ENCODE measurements at regions not wholly inside any gene's neighbourhood (a gene's known extent, or its start where the extent isn't known, plus 50 kb on each side); places are given as distances from the start of the nearest gene placed in this dataset.

DNA sequence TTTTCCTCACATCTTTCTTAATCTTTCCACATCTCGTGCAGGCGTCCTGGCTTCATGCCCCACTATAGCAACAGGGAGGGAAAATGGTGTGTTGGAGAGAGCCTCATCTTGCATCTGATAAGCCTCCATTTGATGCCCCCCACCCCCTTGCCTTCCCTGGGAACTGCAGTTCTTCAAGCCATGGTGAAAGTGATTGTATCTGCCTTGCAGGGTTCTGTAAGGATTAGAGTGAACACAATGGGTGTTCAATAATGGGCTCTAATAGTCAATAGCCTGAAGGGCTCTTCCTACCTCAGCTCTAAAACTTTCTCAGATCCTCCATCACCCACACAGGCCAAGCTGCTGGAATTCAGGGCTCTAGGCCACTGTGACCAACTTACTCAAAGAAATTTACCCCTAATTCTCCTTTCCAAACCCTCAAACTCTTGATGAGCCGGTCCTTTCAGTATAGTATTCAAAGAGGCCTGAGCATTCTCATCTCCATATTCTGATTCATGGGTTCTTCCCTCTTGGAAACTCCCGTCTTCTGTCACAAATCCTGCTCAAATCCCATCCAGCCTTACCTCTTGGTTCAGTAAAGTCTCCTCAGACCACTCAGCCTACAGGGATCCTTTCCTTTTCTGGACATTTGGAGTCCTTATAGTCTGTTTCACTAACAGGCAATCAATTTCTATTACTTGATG lies 128.3 kb upstream of the TRIM2 start:
- DNase-seq (ENCODE audit: low read depth in 3 of 3, low spot score in 1 of 3): no peak

DNA sequence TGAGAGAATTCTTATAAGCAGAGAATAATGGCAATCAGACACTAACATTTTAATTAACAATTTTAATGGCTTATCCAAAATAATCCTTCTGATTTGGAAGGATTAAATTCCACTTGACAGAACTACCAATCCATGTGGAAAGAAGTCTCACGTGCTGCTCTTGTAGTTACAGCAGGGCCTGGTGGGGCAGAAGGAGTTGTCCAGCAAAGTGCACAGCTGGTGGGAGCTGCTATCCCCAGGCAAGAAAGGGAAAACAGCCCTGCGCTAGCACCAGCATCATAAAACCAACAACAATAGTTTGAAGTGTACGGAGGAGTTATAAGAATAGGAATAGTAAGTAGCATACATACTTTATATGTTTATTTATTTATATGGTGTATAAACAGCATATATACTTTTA lies 127.4 kb upstream of the TRIM2 start:
- DNase-seq (ENCODE audit: low read depth in 3 of 3, low spot score in 1 of 3): no peak

DNA sequence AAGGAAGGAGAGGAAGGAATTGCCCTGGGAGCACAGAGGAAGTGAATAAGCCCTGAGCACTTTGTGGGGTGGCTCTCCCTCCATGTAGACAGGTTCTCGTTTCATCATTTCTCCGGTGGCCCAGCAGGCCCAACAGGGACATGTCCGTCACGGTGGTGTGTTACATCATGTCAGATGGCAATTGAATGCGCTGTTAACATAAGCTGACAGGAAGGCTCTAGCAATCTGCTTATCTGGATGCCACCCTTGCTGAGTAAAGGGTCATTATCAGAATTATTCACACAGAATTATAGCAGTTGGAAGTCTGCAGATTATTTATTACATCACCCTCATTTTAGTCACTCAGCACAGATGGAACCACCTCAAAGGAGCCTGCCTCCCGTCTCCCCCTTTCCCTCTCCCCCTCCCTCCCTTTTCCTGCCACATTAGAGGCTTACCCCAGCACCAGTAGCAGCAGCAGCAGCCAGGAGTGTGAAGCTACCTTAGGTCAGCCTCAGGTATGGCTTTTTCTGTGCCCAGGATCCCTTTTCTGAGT lies 124.3 kb upstream of the TRIM2 start:
- no peak for DNase-seq (ENCODE audit: low read depth in 3 of 3, low spot score in 1 of 3)

DNA sequence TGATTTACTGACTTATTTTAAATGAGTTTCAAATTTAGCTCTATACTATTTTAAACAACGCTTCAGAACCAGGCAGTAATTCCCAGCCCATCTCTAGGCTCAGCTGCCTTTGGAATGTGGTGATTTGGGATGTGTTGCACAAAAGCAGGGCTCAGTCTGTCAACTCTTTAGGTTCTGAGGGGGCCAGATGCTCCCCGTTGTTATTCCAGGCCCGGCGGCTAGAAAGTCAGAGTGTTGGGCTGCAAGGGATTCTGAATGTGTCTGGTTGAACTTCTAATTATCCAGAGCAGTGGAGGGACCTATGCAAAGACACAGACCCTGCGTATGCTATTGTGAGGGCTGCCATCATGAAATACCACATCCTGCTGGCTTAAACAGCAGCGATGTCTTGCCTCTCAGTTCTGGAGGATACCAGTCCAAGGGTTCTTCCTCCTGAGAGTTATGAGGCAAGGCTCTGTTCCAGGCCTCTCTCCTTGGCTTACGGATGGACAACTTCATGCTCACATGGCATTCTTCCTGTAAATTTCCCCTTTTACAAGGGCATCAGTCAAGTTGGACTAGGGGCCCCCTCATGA lies 123.2 kb upstream of the TRIM2 start:
- no peak for DNase-seq (ENCODE audit: low read depth in 3 of 3, low spot score in 1 of 3)

DNA sequence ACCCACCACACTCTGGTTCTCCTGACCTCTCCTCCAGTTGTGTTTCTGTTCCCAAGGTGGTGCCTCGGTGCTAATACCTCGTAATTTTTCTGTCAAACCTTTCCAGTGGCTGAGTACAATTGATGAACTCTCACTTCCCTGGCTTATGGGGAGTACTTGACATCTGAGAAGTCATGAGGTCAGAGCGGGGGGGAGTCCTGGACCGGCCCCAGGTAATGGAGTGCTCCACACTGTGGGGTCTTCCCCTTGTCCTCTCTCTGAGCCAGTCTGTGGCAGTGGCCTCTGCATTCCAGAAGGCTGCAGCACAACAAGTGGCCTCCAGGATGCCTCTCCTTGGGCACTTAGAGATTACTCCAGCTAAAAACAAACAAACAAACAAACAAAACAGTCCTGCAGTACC lies 122.5 kb upstream of the TRIM2 start:
- DNase-seq (ENCODE audit: low read depth in 3 of 3, low spot score in 1 of 3): no peak

DNA sequence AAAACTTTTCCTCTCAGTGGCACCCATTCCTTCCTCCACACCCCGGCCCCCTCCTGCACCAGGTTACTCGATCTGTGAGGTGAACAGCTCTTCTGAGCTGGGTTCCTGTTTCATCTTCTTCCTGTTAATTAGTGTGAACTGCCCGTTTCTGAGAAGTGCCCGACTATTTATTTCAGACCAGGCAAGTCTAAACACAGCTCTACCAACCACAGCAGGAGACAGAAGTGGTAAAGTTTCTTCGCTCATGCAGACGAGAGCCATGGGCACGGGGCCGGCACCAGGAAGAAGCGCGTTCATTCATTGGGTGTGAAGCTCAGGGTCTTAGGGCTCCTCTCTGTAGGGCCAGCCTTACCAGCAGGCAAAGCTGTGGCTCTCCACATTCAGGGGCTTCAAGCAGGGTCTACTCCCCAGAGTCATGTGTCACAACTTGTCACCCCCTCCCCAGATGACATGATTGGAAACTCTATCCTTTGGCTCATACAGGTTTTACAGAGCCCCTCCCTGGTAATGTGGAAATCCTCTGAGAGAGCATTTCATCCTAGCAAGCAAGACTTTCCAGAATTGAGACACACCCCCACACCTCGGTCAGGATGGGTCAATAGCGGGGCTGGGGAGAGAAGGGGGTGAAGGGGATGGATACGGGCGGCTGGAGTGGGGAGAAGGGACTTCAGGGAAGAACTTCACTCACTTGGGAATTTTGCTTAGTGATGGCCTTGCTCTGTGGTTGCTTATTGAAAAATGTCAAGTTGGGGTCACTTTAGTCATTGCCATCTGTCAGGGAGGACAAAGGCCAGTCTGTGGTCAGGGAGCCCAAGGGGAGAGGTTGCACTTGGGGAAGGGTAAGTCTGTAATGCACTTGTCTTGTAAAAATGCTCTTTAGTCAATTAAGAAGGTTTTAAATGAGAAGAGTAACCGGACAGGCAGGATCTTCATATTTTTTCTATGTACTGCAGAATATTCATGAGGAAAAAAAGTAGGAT lies 121.6 kb upstream of the TRIM2 start:
- DNase-seq (ENCODE audit: low read depth in 3 of 3, low spot score in 1 of 3): no peak

DNA sequence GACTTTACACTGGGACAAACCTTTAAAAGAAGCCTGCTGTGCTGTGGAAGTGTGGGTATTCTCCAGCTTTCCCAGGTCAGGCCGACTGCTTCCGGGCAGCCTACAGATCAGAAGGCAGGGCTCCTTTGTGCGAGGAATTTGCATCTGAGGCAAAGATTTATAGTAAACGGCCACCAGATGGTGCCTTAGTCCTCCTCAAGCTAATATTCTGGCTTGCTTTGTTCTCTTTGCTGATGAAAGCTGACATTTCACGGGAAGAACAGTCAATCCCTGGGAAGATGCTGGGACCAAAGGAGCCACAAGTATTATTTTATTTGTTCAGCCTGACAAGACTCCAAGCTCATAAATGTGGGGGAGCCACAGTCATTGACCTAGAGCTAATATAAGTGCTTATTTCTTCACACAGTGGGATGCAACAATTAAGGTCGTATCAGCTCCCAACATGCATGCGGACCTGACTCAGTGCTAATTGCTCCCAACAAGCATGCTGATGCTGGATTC lies 120.7 kb upstream of the TRIM2 start:
- peak in 1 of 3 donors; percentile 5 for DNase-seq (ENCODE audit: low read depth in 3 of 3, low spot score in 1 of 3)

DNA sequence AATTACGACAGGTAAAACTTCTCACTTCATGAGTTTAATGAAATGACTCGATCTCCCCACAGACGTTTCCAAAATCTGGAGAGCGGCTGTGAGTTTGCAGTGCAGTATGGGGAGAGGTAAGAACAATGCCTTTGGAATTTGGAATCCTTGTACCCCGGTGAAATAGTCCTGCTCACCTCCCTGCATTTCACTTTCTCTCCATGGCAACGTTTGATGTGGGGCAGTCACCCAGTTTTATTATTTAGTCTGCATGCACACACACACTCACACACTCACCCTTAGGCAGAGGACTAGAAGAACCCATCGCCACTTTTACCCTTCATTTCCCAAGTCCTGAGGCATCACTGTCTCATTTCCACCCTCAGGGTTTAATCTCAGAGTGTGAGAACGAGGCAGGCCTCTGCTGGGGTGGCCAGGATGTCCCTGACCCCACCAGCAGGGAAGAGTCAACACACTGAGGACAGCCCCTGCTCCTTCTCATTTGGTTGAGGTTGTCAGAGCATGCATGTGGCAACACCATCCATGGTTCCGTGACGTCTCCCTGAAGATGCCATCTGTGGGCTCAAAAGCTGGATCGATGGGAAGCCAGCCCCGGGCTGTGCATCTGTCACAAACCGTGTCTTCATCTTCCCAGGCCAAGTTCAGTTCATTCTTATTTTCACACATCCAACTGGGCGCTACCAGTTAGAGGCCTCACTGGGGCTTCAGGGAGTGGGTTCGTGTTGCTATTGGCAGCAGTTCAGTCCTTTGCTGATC lies 119.8 kb upstream of the TRIM2 start:
- no peak for DNase-seq (ENCODE audit: low read depth in 3 of 3, low spot score in 1 of 3)

DNA sequence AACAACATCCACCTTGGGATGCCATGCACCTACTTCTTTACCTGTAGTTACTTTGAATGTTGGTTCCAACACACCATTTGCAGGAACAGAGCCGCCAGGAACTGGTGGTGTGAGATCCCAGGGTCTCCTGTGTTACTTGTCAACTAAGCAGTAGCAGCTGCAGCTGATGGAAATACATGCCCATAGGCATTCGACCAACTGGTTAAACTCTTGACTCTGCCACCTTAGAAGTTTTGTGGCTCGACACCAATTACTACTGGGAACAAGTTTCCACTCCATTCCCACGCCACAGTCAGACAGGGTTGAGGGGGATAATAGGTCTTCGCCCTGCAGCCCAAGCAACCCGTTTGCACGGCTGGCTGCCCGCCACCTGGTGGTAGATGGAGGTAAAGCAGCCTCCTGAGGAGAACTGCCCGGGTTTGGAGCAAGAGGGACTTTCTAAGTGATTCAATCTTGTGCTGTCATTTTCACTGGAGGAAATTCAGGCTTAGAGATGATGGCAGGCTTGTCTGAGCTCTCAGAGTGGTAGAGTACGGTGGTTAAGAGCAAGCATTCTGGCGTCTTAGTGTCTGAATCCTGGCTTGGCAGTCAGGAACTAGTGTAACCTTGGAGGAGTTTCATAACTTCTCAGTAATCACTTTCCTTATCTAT lies 119.1 kb upstream of the TRIM2 start:
- DNase-seq (ENCODE audit: low read depth in 3 of 3, low spot score in 1 of 3): peak; percentile 65 to 88 (median 75)

DNA sequence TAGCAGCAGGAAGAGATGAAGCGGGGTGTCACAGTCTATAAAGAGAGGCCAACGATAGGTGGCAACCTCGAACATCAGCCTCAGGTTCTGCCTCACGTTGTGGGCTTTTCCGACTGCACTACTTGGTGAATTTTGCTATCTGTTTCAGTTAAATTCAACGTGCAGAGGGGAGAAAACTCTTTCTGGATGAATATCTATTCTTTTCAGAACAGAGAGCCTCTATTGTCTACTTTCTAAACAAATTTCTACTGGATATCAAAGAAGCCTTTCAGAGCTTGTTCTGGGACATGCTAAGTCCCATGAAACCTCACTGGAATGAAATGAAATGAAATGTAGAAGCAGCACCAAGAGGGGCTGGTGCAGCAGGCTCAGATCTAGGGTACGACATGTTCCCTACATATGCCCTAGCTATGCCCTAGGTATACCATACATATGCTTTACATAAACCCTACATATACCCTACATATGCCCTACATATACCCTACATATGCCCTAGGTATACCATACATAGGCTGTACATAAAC lies 116.5 kb upstream of the TRIM2 start:
- no peak for DNase-seq (ENCODE audit: low read depth in 3 of 3, low spot score in 1 of 3)

DNA sequence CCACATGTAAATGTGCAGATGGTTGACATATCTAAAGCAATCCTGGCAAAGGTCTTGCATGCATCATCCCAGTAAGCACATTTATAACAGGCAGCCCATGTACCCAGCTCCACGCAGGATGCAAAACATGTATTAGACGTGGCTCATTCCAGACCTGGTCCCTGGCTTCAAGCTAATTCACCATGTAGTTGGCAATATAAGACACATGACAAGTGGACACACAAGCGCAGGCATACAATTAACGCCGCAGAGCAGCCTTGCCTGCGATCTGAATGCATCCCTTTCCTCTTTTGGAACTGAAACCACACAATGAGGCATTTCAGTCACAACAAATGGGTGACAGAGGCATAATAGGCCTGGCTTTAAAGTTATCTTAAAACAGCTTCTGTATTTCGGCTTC lies 114.5 kb upstream of the TRIM2 start:
- DNase-seq (ENCODE audit: low read depth in 3 of 3, low spot score in 1 of 3): no peak

DNA sequence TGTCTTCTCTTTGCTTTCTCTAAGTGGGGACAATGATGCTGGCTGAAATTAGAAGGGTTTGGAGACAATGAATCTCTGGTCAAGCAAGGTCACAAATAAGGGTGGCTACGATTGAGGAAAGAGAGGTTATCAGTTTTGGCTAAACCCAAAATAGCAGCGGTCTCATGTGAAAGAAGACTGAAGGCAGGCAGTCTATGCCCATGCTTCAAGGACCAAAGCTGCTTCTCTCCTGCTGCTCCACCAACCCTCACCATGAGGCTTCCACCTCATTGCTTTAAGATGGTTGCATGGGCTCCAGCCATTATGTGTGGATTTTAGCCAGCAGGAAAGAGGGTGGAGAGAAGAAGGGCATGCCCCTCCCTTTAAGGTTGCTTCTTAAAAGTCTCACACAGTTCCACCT lies 114.1 kb upstream of the TRIM2 start:
- DNase-seq (ENCODE audit: low read depth in 3 of 3, low spot score in 1 of 3): no peak

DNA sequence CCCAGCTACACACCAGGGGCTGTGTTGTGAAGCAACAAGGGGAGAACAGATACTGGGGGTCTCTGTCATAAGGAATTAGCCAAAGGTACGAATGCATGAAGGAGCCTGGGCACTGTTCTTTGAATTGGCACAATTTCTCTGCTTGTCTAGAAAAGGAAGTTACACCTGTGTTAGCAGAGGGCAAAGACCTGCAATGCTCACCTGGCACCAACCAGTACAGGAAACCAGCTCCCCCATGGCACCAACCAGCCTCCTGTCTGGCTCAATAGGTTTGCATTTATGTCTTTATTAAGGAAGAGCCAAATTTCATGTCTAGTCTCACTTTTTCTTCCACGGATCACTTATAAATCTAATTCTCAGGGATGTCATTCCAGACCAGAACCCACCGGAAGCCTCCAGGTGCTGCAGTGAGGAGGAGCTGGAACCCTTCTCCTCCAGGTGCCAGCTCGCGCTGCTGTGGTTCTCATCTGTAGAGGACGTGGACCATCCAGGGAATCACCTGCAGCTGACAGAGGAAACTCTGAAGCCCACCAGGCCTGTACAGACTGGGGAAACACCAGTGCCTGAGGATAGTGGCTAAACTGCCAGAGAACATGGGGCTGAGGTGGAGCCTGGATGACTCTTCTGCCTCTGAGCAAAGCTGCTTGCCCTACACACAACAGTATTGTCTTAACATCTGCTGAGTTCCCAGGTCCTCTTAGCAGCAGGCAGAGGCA lies 113.4 kb upstream of the TRIM2 start:
- DNase-seq (ENCODE audit: low read depth in 3 of 3, low spot score in 1 of 3): no peak

DNA sequence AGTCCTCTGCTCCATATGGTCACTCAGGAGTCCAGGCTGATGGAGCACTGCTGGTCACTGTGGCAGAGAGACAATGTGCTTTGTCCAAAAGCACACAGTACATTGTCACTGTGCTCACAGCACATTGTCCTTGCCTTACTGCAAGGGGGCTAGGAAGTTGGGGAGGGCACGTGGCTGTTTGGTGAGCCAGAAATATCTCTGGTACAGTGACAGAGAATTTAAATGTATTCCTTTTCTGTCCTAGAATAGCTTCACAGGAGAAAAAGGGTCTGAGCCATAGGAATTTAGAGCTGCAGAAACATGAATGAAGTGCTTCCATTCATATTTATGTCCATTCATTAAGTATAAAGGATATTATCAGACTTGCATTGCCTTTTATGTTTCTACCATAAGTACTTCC lies 110.8 kb upstream of the TRIM2 start:
- DNase-seq (ENCODE audit: low read depth in 3 of 3, low spot score in 1 of 3): no peak

DNA sequence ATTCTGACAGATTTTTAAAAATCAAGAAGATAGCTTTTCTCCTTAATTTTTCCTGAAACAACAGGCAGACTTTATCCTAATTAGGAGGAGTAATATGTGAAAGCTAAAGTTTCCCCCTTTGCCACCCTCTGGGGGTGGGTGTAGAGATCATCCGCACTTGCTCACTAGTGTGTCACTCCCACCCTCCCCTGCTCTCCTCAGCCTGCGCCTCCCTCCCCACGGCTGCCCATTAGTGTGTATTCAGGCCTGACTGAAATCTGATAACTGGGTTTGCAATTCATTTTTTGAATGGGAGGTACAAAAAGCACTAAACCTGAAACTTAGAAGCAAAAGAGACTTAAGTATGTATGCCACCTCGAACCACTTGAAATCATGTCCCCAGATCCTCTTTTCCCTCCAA lies 110.4 kb upstream of the TRIM2 start:
- DNase-seq (ENCODE audit: low read depth in 3 of 3, low spot score in 1 of 3): no peak

DNA sequence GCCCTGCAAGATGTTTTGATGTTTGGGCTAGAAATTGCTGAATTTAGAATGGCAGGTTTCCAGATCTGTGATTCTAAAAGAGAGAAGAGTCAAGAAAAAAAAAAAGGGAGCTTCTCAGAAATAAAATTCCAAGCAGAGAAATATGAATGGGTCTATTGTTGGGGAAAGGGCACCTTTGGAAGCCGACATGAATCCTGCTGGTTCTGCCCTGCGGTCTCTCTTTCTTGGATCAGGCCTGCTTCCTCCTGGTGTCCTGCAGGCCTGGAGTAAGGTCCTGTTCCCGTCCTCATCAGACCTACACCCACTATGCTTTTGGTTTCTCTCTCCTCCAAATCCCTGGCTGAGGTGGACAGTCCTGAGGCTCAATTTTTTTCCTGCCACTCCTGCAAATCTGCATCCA lies 109.8 kb upstream of the TRIM2 start:
- no peak for DNase-seq (ENCODE audit: low read depth in 3 of 3, low spot score in 1 of 3)

DNA sequence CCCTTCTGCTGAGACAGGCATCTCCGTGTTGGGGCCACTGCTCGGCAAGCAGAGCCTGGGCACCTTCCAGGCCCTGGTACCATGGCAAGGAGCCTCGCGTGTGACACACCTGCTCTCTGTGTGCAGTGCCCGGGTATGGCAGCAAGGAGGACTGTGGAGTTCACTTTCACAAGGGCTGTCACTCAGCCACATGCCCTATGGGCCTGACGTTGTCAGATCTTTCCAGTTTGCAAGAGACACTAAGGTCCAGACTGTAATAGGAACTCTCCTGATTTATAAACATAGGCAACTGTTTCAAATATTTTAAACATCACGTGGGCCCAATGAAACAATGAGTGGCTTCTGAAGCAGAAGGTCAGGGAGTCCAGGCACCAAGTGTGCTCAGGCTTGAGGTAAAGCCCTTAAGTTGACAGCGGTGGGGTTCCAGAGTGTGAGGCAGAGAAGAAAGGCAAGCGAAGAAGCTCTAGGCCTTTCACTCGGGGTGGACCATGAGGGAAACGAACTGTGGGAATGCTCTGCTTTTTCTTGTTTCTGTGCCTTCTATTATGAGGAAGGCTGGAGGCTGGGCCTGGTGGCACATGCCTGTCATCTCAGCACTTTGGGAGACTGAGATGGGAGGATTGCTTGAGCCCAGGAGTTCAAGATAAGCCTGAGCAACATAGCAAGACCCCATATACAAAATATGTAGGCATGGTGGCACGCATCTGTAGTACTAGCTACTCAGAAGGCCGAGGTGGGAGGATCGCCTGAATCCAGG lies 108.6 kb upstream of the TRIM2 start:
- no peak for DNase-seq (ENCODE audit: low read depth in 3 of 3, low spot score in 1 of 3)

DNA sequence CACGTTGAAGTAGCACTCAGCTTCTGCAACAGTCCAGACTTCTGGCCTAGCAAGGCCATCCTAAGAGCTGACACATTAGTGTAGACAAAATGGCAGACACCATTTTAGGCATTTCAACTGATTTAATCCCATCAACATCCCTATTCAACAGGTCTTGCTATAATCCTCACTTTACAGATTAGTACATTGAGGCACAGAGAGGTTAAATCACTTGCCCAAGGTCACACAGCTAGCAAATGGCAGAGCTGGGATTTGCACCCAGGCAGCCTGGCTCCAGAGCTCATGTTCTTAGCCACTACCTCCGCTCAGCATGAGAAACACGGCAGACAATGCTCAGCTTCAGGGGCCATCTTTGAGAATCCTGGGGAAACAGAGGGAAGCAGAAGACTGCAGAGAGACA lies 107.9 kb upstream of the TRIM2 start:
- no peak for DNase-seq (ENCODE audit: low read depth in 3 of 3, low spot score in 1 of 3)

DNA sequence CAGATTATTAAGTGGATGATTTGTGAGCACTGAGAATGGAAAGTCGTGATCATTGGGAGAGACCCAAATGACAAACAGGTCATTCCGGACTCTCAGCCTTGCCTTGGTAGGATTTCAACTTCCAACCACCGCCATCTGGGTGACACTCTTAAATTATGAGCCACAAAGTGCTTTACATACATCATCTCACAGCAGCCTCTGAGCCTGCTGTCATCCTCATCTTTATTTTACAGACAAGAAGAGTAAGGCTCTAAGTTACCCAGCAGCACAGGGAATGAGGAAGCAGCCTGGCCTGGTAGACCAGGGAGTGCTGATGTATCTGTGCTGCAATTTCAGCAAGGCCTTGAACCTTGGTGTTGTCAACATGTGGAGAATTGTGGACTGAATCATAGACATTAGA lies 105.8 kb upstream of the TRIM2 start:
- no peak for DNase-seq (ENCODE audit: low read depth in 3 of 3, low spot score in 1 of 3)

Measured in stimulated activated CD4-positive, alpha-beta T cell treated with anti-CD3 and anti-CD28 coated beads, TNF-alpha, amount 100 ng/mL, for 1 hour (primary cell).